ENCODE measurements at regions not wholly inside any gene's neighbourhood (a gene's known extent, or its start where the extent isn't known, plus 50 kb on each side); places are given as distances from the start of the nearest gene placed in this dataset.

DNA sequence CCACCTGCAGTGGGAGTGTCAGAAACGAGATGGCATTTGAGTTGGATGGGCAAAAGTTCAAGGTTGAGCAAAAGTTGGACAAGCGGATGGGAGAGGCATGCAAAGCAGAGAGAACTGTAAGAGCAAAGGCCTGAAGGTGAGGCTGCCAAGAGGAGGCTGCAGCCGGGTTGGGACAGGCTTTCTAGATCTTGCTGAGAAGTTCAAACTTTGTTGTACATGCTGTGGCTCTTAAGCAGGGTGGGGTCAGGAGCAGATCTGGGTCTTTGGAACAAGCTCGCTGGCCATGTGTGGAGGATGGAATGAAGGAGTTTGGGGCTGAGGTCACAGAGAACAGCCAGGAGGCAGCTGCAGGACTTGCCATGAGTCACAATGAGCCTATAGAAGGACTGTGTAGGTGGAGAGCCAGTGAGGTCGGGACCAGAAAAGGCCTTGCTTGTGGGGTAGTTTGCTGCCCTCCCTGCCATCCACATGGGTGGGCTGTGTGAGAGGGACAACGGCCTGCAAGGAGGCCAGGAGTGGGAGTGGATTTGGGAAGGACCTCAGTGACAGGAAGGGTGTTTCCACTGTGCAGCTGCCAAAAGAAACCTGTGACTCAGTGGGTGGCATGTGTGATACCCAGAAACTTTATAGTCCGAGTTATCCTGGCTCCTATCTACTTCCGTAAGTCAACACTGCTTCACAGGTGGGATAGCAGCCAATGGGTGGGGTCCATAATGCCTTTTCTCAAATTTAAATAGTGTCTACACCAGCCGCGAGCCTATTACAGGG lies 210.4 kb downstream of the MID1IP1 start:
- no peak for TF ChIP-seq EZH2 (IDR thresholded peaks at IDR 0.05; ENCODE audit: low read length)
- TF ChIP-seq, protein P1, sequence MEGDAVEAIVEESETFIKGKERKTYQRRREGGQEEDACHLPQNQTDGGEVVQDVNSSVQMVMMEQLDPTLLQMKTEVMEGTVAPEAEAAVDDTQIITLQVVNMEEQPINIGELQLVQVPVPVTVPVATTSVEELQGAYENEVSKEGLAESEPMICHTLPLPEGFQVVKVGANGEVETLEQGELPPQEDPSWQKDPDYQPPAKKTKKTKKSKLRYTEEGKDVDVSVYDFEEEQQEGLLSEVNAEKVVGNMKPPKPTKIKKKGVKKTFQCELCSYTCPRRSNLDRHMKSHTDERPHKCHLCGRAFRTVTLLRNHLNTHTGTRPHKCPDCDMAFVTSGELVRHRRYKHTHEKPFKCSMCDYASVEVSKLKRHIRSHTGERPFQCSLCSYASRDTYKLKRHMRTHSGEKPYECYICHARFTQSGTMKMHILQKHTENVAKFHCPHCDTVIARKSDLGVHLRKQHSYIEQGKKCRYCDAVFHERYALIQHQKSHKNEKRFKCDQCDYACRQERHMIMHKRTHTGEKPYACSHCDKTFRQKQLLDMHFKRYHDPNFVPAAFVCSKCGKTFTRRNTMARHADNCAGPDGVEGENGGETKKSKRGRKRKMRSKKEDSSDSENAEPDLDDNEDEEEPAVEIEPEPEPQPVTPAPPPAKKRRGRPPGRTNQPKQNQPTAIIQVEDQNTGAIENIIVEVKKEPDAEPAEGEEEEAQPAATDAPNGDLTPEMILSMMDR (optimal IDR thresholded peaks at IDR 0.05 in 1 of 3, IDR thresholded peaks at IDR 0.05 in 1 of 3, conservative IDR thresholded peaks at IDR 0.05 in 1 of 3; ENCODE audit: extremely low read depth in 1 of 3, insufficient read depth in 2 of 3, low read length in 3 of 3), result no peak

Data from keratinocyte (primary cell).